Smooth muscle cell (in vitro differentiated cells): ENCODE measurements at regions not wholly inside any gene's neighbourhood (a gene's known extent, or its start where the extent isn't known, plus 50 kb on each side); places are given as distances from the start of the nearest gene placed in this dataset.

ENCODE experiments used
- DNase-seq: peaks from one replicate; lab custom pipeline; 2025; ENCODE audit not compliant: unreplicated experiment; lab: John Stamatoyannopoulos, UW
- H2AFZ ChIP-seq: fragments of 200-600 bp; sonication (generic); 2 replicates; pipeline ENCODE4 v1.6.0; 2016; ENCODE audit warnings: antibody characterized with exemption, low read depth, mild to moderate bottlenecking
- H3F3A ChIP-seq: fragments of 200-600 bp; sonication (generic); 2 replicates; pipeline ENCODE4 v1.6.0; 2017; ENCODE audit warnings: antibody characterized with exemption, low read depth
- H3K27ac ChIP-seq: fragments of 200-600 bp; sonication (generic); 2 replicates; pipeline ENCODE4 v1.5.1; 2016; ENCODE audit warnings: low read depth, mild to moderate bottlenecking
- H3K27me3 ChIP-seq: fragments of 200-600 bp; sonication (generic); 2 replicates; pipeline ENCODE4 v1.6.1; 2016; ENCODE audit warnings: low read depth, mild to moderate bottlenecking
- H3K36me3 ChIP-seq: fragments of 200-600 bp; sonication (generic); 2 replicates; pipeline ENCODE4 v1.5.1; 2016; ENCODE audit warnings: low read depth
- H3K4me1 ChIP-seq: fragments of 200-600 bp; sonication (generic); 2 replicates; pipeline ENCODE4 v1.5.1; 2016; ENCODE audit warnings: low read depth
- H3K4me2 ChIP-seq: fragments of 200-600 bp; sonication (generic); 2 replicates; pipeline ENCODE4 v1.6.0; 2016; ENCODE audit warnings: mild to moderate bottlenecking
- H3K4me3 ChIP-seq: fragments of 200-600 bp; sonication (generic); 2 replicates; pipeline ENCODE4 v1.5.1; 2016; ENCODE audit warnings: mild to moderate bottlenecking
- H3K79me2 ChIP-seq: fragments of 200-600 bp; sonication (generic); 2 replicates; pipeline ENCODE4 v1.6.0; 2016; ENCODE audit warnings: low read depth, mild to moderate bottlenecking
- H3K9ac ChIP-seq: fragments of 200-600 bp; sonication (generic); 2 replicates; pipeline ENCODE4 v1.6.0; 2016; ENCODE audit warnings: low read depth
- H3K9me3 ChIP-seq: fragments of 200-600 bp; sonication (generic); replicated peaks from 2 replicates; pipeline ENCODE4 v1.5.1; 2016; ENCODE audit warnings: low read depth
- H4K20me1 ChIP-seq: fragments of 200-600 bp; sonication (generic); 2 replicates; pipeline ENCODE4 v1.6.0; 2016; ENCODE audit warnings: low read depth
- WGBS: methylation state at CpG from one replicate; pipeline ENCODE4 v1.1.7; 2016; ENCODE audit warnings: low lambda C conversion rate; 5-methylcytosine and 5-hydroxymethylcytosine counted together
- TF ChIP-seq, protein P1 (sequence below): fragments of 200-600 bp; sonication (generic); IDR thresholded peaks from 2 replicates; pipeline ENCODE4 v1.5.1; 2017; ENCODE audit warnings: borderline replicate concordance, mild to moderate bottlenecking, antibody characterized with exemption; ENCODE audit not compliant: insufficient read depth, poor library complexity, severe bottlenecking

DNA sequence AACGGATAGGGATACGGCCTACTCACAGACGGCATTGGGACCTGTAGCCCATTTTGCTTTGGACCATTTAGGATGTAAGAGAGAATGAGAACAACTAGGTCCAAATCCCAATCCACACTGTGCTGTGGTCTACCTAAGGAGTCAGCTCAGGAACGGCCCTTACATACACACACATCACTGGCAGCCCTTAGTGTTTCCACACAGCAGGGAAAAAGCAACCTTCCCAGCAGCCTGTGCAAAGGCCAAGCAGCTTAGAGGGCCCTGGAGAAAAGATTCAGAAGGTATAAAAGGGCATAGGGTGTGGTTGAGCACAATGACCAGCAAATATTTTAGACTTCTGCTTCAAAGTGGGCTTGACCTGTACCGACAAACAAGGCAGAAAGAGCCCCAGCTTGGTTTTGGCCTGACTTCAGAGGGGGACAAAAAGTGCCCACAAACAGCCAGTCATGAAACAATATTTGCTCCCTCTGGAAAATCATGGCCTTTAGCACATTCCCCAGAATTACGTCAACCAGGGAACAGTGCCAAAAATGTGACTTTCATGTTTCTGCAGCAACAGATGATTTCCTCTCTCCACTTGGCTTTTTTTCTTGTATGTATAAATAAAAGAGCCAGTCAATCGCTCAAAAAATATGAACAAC lies 359.5 kb upstream of the FGF16 start:
- TF ChIP-seq, protein P1, sequence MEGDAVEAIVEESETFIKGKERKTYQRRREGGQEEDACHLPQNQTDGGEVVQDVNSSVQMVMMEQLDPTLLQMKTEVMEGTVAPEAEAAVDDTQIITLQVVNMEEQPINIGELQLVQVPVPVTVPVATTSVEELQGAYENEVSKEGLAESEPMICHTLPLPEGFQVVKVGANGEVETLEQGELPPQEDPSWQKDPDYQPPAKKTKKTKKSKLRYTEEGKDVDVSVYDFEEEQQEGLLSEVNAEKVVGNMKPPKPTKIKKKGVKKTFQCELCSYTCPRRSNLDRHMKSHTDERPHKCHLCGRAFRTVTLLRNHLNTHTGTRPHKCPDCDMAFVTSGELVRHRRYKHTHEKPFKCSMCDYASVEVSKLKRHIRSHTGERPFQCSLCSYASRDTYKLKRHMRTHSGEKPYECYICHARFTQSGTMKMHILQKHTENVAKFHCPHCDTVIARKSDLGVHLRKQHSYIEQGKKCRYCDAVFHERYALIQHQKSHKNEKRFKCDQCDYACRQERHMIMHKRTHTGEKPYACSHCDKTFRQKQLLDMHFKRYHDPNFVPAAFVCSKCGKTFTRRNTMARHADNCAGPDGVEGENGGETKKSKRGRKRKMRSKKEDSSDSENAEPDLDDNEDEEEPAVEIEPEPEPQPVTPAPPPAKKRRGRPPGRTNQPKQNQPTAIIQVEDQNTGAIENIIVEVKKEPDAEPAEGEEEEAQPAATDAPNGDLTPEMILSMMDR, result no peak
- Histone ChIP-seq H3K27ac (no peak overlapping the region), H2AFZ (no peak overlapping the region), H3K9ac (no peak overlapping the region), H3K4me3 (no peak overlapping the region), H3K79me2 (no peaks in the 10 kb centered on the region), H3F3A (no peaks in the 10 kb centered on the region), H3K9me3 (no peaks in the 10 kb centered on the region), H3K36me3 (no peaks in the 10 kb centered on the region), H3K4me1 (no peaks in the 10 kb centered on the region), H3K27me3 (no peaks in the 10 kb centered on the region), H3K4me2 (no peak overlapping the region), H4K20me1 (no peaks in the 10 kb centered on the region)
- DNase-seq, result no peak
- WGBS, result 75% methylated on average over 7 of the region's 7 CpGs

DNA sequence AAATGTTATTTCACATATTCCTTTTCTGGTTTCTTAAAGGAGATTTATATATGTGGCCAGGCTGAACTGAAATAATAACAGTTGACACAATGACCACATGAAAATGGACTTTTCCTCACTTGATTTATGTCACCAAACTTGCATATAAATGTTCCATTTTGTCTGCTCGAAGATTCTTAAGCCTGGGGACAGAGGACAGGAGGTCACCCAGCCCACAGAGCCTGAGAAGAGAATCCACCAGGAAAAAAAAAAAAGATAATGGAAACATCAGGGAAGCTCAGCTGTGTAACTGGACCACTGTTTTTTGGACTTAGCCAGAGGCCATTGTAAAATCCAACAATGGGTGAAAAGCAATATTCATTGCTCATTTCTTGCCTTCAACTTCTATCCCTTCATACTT lies 359.0 kb upstream of the FGF16 start:
- no peak overlapping the region for H3K4me2 ChIP-seq
- H3F3A ChIP-seq, result no peaks in the 10 kb centered on the region
- no peak overlapping the region for H3K27ac ChIP-seq
- H3K9ac ChIP-seq, result no peak overlapping the region
- no peak for DNase-seq
- no peaks in the 10 kb centered on the region for H3K4me1 ChIP-seq
- WGBS, result 64% methylated on average over 1 of the region's 1 CpG
- H3K9me3 ChIP-seq, result no peaks in the 10 kb centered on the region
- no peaks in the 10 kb centered on the region for H4K20me1 ChIP-seq
- H3K79me2 ChIP-seq, result no peaks in the 10 kb centered on the region
- no peak overlapping the region for H3K4me3 ChIP-seq
- no peaks in the 10 kb centered on the region for H3K27me3 ChIP-seq
- H3K36me3 ChIP-seq, result no peaks in the 10 kb centered on the region
- TF ChIP-seq, protein P1, result no peak
- no peak overlapping the region for H2AFZ ChIP-seq

DNA sequence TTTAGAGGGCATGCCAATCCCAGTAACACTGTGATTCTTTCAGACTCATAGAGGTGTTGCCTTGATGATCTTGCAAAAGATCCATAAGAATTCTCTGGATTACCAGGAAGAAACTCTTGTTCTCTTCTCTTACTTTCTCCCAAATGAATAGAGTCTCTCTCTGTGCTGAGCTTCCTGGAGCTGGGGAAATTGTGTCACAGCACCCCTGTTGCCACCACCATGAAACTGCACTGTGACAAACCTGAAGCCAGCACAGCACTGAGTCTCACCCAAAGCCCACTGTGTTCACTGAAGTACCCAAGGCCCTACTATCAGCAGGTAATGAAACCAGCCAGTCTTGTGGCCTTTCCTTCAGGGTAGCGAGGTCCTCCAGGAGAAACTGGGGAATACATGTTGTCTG lies 332.7 kb upstream of the FGF16 start:
- Histone ChIP-seq H2AFZ (no peak overlapping the region), H4K20me1 (no peaks in the 10 kb centered on the region), H3K27ac (no peak overlapping the region), H3F3A (no peaks in the 10 kb centered on the region), H3K9me3 (no peaks in the 10 kb centered on the region), H3K4me2 (no peak overlapping the region), H3K27me3 (no peaks in the 10 kb centered on the region), H3K79me2 (no peaks in the 10 kb centered on the region), H3K36me3 (no peaks in the 10 kb centered on the region), H3K9ac (no peak overlapping the region), H3K4me1 (no peaks in the 10 kb centered on the region), H3K4me3 (no peak overlapping the region)
- DNase-seq, result no peak
- 71% methylated on average over 1 of the region's 1 CpG for WGBS
- TF ChIP-seq, protein P1, result no peak

- Histone ChIP-seq H3K9ac (no peak overlapping the region), H3K4me3 (no peak overlapping the region), H3K9me3 (no peaks in the 10 kb centered on the region), H4K20me1 (no peaks in the 10 kb centered on the region), H3K36me3 (no peaks in the 10 kb centered on the region), H3K27ac (no peak overlapping the region), H2AFZ (no peak overlapping the region), H3K79me2 (no peaks in the 10 kb centered on the region), H3K27me3 (no peaks in the 10 kb centered on the region), H3K4me2 (no peak overlapping the region), H3K4me1 (no peaks in the 10 kb centered on the region), H3F3A (no peaks in the 10 kb centered on the region)
- WGBS, result 45% methylated on average over 2 of the region's 2 CpGs
- no peak for DNase-seq
- TF ChIP-seq, protein P1, result no peak
Measured at GRCh38 chrX:77118686-77119085, 328.5 kb upstream of the FGF16 start.
